ENCODE measurements at regions not wholly inside any gene's neighbourhood (a gene's known extent, or its start where the extent isn't known, plus 50 kb on each side); places are given as distances from the start of the nearest gene placed in this dataset.

GRCh38 chr1:112063781-112064728 is 74.6 kb upstream of the KCND3 start:
- ATAC-seq (no peak), DNase-seq (no peak)
- Mint-ChIP-seq H3K9me3 (no peaks in the 10 kb centered on the region), H3K27me3 (peaks cover 2 to 29% (median 28%) of the 10 kb centered on the region in 5 donors), H3K27ac (peak overlapping the region in 1 of 10 donors; percentile 20), H3K4me3 (no peak overlapping the region), H3K4me1 (no peaks in the 10 kb centered on the region), H3K36me3 (no peaks in the 10 kb centered on the region)
- POLR2A ChIA-PET = no interaction called here

GRCh38 chr1:112067989-112068388 is 78.5 kb upstream of the KCND3 start:
- Mint-ChIP-seq H3K9me3 (peaks cover 0 to 7% (median 0%) of the 10 kb centered on the region in 9 donors), H3K4me3 (no peak overlapping the region), H3K27me3 (peaks cover 11 to 34% (median 29%) of the 10 kb centered on the region in 5 donors), H3K36me3 (peaks cover 0 to 4% (median 0%) of the 10 kb centered on the region in 3 donors), H3K4me1 (no peaks in the 10 kb centered on the region), H3K27ac (no peak overlapping the region)
- DNase-seq (no peak), ATAC-seq (no peak)
- POLR2A ChIA-PET = no interaction called here

GRCh38 chr1:112070677-112071076 is 81.2 kb upstream of the KCND3 start:
- POLR2A ChIA-PET = no interaction called here
- DNase-seq (no peak), ATAC-seq (no peak)
- H3K4me3 Mint-ChIP-seq = no peak overlapping the region
- H3K9me3 Mint-ChIP-seq = peaks cover 0 to 11% (median 0%) of the 10 kb centered on the region in 9 donors
- H3K36me3 Mint-ChIP-seq = peaks cover 0 to 4% (median 0%) of the 10 kb centered on the region in 3 donors
- H3K27me3 Mint-ChIP-seq = peaks cover 13 to 24% (median 16%) of the 10 kb centered on the region in 5 donors
- H3K27ac Mint-ChIP-seq = no peak overlapping the region
- no peaks in the 10 kb centered on the region for H3K4me1 Mint-ChIP-seq

GRCh38 chr1:112074711-112075110 is 85.2 kb upstream of the KCND3 start:
- Mint-ChIP-seq H3K27me3 (peaks cover 4 to 16% (median 12%) of the 10 kb centered on the region in 5 donors), H3K4me3 (no peak overlapping the region), H3K9me3 (peaks cover 0 to 11% (median 0%) of the 10 kb centered on the region in 9 donors), H3K27ac (no peak overlapping the region), H3K4me1 (no peaks in the 10 kb centered on the region), H3K36me3 (peaks cover 0 to 4% (median 0%) of the 10 kb centered on the region in 3 donors)
- POLR2A ChIA-PET = no interaction called here
- ATAC-seq = no peak
- no peak for DNase-seq

GRCh38 chr1:112075566-112075965 is 86.1 kb upstream of the KCND3 start:
- no peak for DNase-seq
- Mint-ChIP-seq H3K4me1 (no peaks in the 10 kb centered on the region), H3K36me3 (peaks cover 0 to 4% (median 0%) of the 10 kb centered on the region in 3 donors), H3K4me3 (no peak overlapping the region), H3K27me3 (peaks cover 5 to 16% (median 10%) of the 10 kb centered on the region in 5 donors), H3K27ac (no peak overlapping the region), H3K9me3 (peaks cover 0 to 11% (median 0%) of the 10 kb centered on the region in 9 donors)
- POLR2A ChIA-PET = no interaction called here
- ATAC-seq = no peak

- Mint-ChIP-seq H3K4me3 (no peak overlapping the region), H3K9me3 (no peaks in the 10 kb centered on the region), H3K36me3 (no peaks in the 10 kb centered on the region), H3K27ac (no peak overlapping the region), H3K27me3 (peaks cover 1 to 22% (median 17%) of the 10 kb centered on the region in 5 donors), H3K4me1 (no peaks in the 10 kb centered on the region)
- POLR2A ChIA-PET = no interaction called here
- no peak for DNase-seq
- ATAC-seq = no peak
Observed at GRCh38 chr1:112079446-112079845, 90.0 kb upstream of the KCND3 start.

- Mint-ChIP-seq H3K36me3 (no peaks in the 10 kb centered on the region), H3K4me3 (no peak overlapping the region), H3K27ac (no peak overlapping the region), H3K9me3 (no peaks in the 10 kb centered on the region), H3K4me1 (no peaks in the 10 kb centered on the region), H3K27me3 (peaks cover 10 to 29% (median 25%) of the 10 kb centered on the region in 5 donors)
- POLR2A ChIA-PET = no interaction called here
- no peak for ATAC-seq
- DNase-seq = no peak
Observed at GRCh38 chr1:112083487-112083886, 94.0 kb upstream of the KCND3 start.

GRCh38 chr1:112092656-112093371 is 103.3 kb upstream of the KCND3 start:
- no peak for ATAC-seq
- peaks cover 28 to 57% (median 42%) of the 10 kb centered on the region in 5 donors for H3K27me3 Mint-ChIP-seq
- no peak overlapping the region for H3K4me3 Mint-ChIP-seq
- no peaks in the 10 kb centered on the region for H3K4me1 Mint-ChIP-seq
- no peaks in the 10 kb centered on the region for H3K9me3 Mint-ChIP-seq
- DNase-seq = no peak
- POLR2A ChIA-PET = no interaction called here
- no peak overlapping the region for H3K27ac Mint-ChIP-seq
- no peaks in the 10 kb centered on the region for H3K36me3 Mint-ChIP-seq

- DNase-seq = no peak
- H3K27me3 Mint-ChIP-seq = peaks cover 23 to 57% (median 40%) of the 10 kb centered on the region in 5 donors
- POLR2A ChIA-PET = no interaction called here
- H3K9me3 Mint-ChIP-seq = no peaks in the 10 kb centered on the region
- no peak overlapping the region for H3K27ac Mint-ChIP-seq
- no peak overlapping the region for H3K4me3 Mint-ChIP-seq
- ATAC-seq = no peak
- H3K4me1 Mint-ChIP-seq = no peaks in the 10 kb centered on the region
- no peaks in the 10 kb centered on the region for H3K36me3 Mint-ChIP-seq
Observed at GRCh38 chr1:112093372-112093694, 103.9 kb upstream of the KCND3 start.

- no peaks in the 10 kb centered on the region for H3K4me1 Mint-ChIP-seq
Observed at GRCh38 chr1:112099979-112100378, 110.5 kb upstream of the KCND3 start.

GRCh38 chr1:112105557-112105956 is 116.1 kb upstream of the KCND3 start:
- no peak overlapping the region for H3K27ac Mint-ChIP-seq
- no peak for DNase-seq
- peaks cover 5 to 54% (median 14%) of the 10 kb centered on the region in 5 donors for H3K27me3 Mint-ChIP-seq
- peaks cover 0 to 26% (median 0%) of the 10 kb centered on the region in 9 donors for H3K9me3 Mint-ChIP-seq
- H3K4me1 Mint-ChIP-seq = no peaks in the 10 kb centered on the region
- peaks cover 0 to 10% (median 0%) of the 10 kb centered on the region in 3 donors for H3K36me3 Mint-ChIP-seq
- H3K4me3 Mint-ChIP-seq = no peak overlapping the region
- POLR2A ChIA-PET = no interaction called here
- ATAC-seq = no peak

More at GRCh38 chr1:112099979-112100378, 110.5 kb upstream of the KCND3 start:
- Mint-ChIP-seq H3K27me3 (peaks cover 14 to 45% (median 15%) of the 10 kb centered on the region in 5 donors), H3K36me3 (no peaks in the 10 kb centered on the region), H3K27ac (no peak overlapping the region), H3K4me3 (no peak overlapping the region), H3K9me3 (peaks cover 0 to 5% (median 0%) of the 10 kb centered on the region in 9 donors)
- ATAC-seq = no peak
- POLR2A ChIA-PET = no interaction called here
- DNase-seq = no peak

GRCh38 chr1:112110031-112110430 is 120.6 kb upstream of the KCND3 start:
- H3K4me3 Mint-ChIP-seq = no peak overlapping the region

GRCh38 chr1:112111734-112112133 is 122.3 kb upstream of the KCND3 start:
- DNase-seq = no peak
- no peak for ATAC-seq
- Mint-ChIP-seq H3K4me3 (no peak overlapping the region), H3K27ac (no peak overlapping the region), H3K27me3 (peaks cover 12 to 82% (median 35%) of the 10 kb centered on the region in 5 donors), H3K36me3 (peaks cover 0 to 15% (median 0%) of the 10 kb centered on the region in 3 donors), H3K9me3 (peaks cover 0 to 24% (median 1%) of the 10 kb centered on the region in 9 donors), H3K4me1 (no peaks in the 10 kb centered on the region)
- POLR2A ChIA-PET = no interaction called here

More at GRCh38 chr1:112110031-112110430, 120.6 kb upstream of the KCND3 start:
- H3K27me3 Mint-ChIP-seq = peaks cover 13 to 82% (median 34%) of the 10 kb centered on the region in 5 donors
- ATAC-seq (no peak), DNase-seq (no peak)
- H3K4me1 Mint-ChIP-seq = no peaks in the 10 kb centered on the region
- peaks cover 0 to 26% (median 2%) of the 10 kb centered on the region in 9 donors for H3K9me3 Mint-ChIP-seq
- H3K27ac Mint-ChIP-seq = no peak overlapping the region
- POLR2A ChIA-PET = no interaction called here
- peaks cover 0 to 17% (median 0%) of the 10 kb centered on the region in 3 donors for H3K36me3 Mint-ChIP-seq

Measured in naive thymus-derived CD8-positive, alpha-beta T cell (primary cell).